ENCODE measurements at regions not wholly inside any gene's neighbourhood (a gene's known extent, or its start where the extent isn't known, plus 50 kb on each side); places are given as distances from the start of the nearest gene placed in this dataset.

- H3K4me3 ChIP-seq (ENCODE audit: low read length, poor library complexity, severe bottlenecking), result no peak overlapping the region
- H4K20me1 ChIP-seq (ENCODE audit: insufficient read depth, low read length, poor library complexity, severe bottlenecking), result no peaks in the 10 kb centered on the region
- no peak overlapping the region for H3K4me2 ChIP-seq (ENCODE audit: low read depth, low read length, poor library complexity, severe bottlenecking)
- no peaks in the 10 kb centered on the region for H3F3A ChIP-seq (ENCODE audit: low read depth)
- TF ChIP-seq EZH2phosphoT487 (IDR thresholded peaks at IDR 0.05; ENCODE audit: borderline replicate concordance), result no peak
- TF ChIP-seq CTCF (conservative IDR thresholded peaks at IDR 0.05; ENCODE audit: low read length), result no peak
- no peaks in the 10 kb centered on the region for H3K9me2 ChIP-seq (replicated peaks; ENCODE audit: low read depth, low read length)
- H3K27me3 ChIP-seq (ENCODE audit: insufficient read depth, low read length, poor library complexity, severe bottlenecking), result no peaks in the 10 kb centered on the region
- H3K9me3 ChIP-seq (ENCODE audit: insufficient read depth, low read depth, low read length), result no peaks in the 10 kb centered on the region
- peaks cover 6% of the 10 kb centered on the region for H3K4me1 ChIP-seq (ENCODE audit: insufficient read depth, low read length, poor library complexity, severe bottlenecking)
- H2AFZ ChIP-seq (ENCODE audit: low read length), result peak overlapping the region; percentile 7
- H3K36me3 ChIP-seq (ENCODE audit: insufficient read depth, low read length), result no peaks in the 10 kb centered on the region
- no peak overlapping the region for H3K9ac ChIP-seq (ENCODE audit: low read depth, low read length, poor library complexity, severe bottlenecking)
- no peaks in the 10 kb centered on the region for H3K79me2 ChIP-seq (ENCODE audit: insufficient read depth, low read length)
These were observed 55.1 kb upstream of the DMRT1 start for GRCh38 chr9:786405-786804.

GRCh38 chr9:788777-789176, 52.7 kb upstream of the DMRT1 start:
- Histone ChIP-seq H3K9me3 (ENCODE audit: insufficient read depth, low read depth, low read length) (no peaks in the 10 kb centered on the region), H4K20me1 (ENCODE audit: insufficient read depth, low read length, poor library complexity, severe bottlenecking) (no peaks in the 10 kb centered on the region), H3K79me2 (ENCODE audit: insufficient read depth, low read length) (no peaks in the 10 kb centered on the region), H3K4me2 (ENCODE audit: low read depth, low read length, poor library complexity, severe bottlenecking) (no peak overlapping the region), H3K4me1 (ENCODE audit: insufficient read depth, low read length, poor library complexity, severe bottlenecking) (peaks cover 6% of the 10 kb centered on the region), H2AFZ (ENCODE audit: low read length) (no peak overlapping the region), H3K9ac (ENCODE audit: low read depth, low read length, poor library complexity, severe bottlenecking) (no peak overlapping the region), H3K9me2 (replicated peaks; ENCODE audit: low read depth, low read length) (no peaks in the 10 kb centered on the region), H3F3A (ENCODE audit: low read depth) (no peaks in the 10 kb centered on the region), H3K36me3 (ENCODE audit: insufficient read depth, low read length) (no peaks in the 10 kb centered on the region), H3K27me3 (ENCODE audit: insufficient read depth, low read length, poor library complexity, severe bottlenecking) (no peaks in the 10 kb centered on the region), H3K4me3 (ENCODE audit: low read length, poor library complexity, severe bottlenecking) (no peak overlapping the region)
- TF ChIP-seq CTCF (conservative IDR thresholded peaks at IDR 0.05; ENCODE audit: low read length) (no peak), EZH2phosphoT487 (IDR thresholded peaks at IDR 0.05; ENCODE audit: borderline replicate concordance) (no peak)
